GM21825 (cell line): ENCODE measurements at regions not wholly inside any gene's neighbourhood (a gene's known extent, or its start where the extent isn't known, plus 50 kb on each side); places are given as distances from the start of the nearest gene placed in this dataset.
"Not testable (repeated sequence)": the region's sequence is repeated elsewhere in the genome, so short reads cannot be mapped to it uniquely, and the experiment has no call there.

Experiments
- ATAC-seq: cut with Tn5 transposase; IDR thresholded peaks from one replicate; pipeline ENCODE4 v1.9.1; 2021; ENCODE audit warnings: mild to moderate bottlenecking, moderate library complexity; ENCODE audit not compliant: unreplicated experiment

DNA sequence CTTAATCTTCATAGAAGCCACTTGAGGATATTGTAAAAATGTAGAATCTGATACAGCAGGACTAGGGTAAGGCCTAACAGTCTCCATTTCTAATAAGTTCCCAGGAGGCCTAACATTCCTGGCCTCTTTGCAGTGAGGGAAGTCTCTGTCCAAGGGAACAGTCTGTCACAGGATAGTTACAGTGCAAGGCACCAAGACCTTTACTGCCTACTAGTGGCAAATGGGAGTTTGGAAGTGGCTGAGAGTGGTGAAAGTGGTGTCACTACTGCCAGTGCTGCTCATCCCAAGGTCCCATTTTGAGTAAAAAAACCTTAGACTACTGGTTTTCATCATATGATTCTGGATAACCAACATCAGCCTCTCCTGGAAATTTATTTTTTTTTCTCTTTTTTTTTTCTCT is 619.5 kb upstream of the SEMA3D start:
- ATAC-seq, result no peak

DNA sequence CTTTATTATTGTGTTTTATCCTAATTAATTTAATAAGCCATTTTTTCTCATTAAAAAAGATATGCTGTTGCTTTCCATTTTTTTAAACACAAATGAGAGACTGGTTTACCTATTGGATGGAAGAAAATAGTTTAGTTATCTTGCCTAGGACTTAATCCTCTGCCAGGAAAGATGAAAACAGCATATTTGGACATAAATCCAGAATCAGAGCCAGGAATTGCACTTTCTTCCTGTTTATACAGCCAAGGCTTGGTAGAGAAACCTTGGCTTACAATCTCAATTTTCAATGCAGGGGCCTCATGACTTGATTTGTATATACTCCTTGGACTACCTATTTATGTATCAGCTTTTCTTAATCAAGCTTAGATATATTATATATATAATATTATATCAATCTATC is 618.8 kb upstream of the SEMA3D start:
- ATAC-seq, result no peak

DNA sequence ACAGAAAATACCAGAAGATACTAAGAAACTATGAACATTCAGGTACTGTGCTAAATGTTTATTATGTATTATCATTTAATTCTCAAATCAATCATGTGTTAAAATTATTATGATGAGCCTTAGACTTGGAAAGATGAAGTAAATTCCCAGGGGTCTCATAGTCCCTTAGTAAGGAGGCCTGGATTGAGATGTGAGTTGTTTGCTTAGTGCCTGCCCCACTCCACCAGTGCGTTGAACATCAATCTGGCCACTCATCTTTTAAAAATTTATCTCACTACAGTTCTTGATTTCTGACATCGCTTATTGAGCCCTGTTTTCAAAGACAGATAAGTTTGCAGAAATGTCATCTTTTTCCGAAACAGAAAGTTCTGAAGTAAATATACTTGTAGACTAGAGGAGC is 618.4 kb upstream of the SEMA3D start:
- no peak for ATAC-seq

DNA sequence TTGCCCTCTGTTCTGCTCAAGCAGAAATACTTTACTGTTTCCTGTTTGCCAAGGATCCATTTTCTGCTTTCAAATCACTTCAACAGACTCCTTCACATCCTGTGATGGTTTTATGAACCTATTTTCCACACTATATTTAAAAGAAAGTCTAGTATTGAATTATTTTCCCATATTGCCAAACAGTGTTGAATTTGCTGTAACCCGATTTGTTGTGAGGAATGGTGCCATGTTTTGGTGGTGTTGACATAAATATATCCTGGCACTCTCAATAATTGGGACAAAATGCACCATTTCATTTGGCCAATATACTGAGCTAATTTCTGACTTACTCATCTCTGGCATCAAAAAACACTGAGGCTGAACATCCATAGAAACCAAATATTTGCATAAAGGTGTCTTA is 615.4 kb upstream of the SEMA3D start:
- ATAC-seq, result no peak

DNA sequence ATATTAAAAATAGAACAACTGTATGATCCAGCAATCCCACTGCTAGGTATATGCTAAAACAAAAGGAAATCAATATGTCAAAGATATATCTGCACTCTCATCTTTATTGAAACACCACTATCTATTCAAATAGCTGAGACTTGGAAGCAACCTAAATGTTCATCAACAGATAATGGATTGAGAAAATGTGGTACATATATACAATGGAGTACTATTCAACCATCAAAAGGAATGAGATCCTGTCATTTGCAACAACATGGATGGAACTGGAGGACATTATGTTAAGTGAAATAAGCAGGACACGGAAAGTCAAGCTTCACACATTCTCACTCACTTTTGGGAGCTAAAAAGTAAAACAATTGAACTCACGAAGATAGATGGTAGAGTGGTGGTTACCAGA is 610.1 kb upstream of the SEMA3D start:
- no peak for ATAC-seq

DNA sequence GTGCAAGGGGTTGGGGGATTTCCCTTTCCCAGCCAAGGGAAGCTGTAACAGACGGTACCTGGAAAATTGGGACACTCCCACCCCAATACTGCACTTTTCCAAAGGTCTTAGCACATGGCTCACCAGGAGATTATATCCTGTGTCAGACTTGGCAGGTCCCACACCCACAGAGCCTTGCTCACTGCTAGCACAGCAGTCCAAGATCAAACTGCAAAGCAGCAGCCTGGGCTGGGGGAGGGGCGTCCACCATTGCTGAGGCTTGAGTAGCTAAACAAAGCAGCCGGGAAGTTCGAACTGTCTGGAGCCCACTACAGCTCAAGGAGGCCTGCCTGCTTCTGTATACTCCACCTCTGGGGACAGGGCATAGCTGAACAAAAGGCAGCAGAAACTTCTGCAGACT is 604.2 kb upstream of the SEMA3D start:
- not testable (repeated sequence) for ATAC-seq

DNA sequence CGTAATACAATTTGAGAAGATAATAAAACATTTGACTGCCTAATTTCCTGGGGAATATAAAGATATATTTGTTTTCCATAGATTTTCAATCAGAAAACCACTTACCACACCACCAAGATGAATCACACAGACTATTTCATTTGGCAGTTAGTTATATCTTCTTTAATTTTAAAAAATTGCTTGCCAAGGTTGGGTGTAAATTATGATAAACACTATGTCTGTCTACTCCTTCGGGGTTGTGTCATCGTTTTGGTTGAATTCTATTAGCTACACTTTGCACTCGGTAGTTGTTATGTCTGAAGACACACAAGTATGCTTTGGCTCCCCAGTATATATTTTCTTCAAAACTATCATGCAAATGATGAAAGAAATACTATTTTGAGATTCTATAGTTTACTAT is 594.8 kb upstream of the SEMA3D start:
- ATAC-seq, result no peak

DNA sequence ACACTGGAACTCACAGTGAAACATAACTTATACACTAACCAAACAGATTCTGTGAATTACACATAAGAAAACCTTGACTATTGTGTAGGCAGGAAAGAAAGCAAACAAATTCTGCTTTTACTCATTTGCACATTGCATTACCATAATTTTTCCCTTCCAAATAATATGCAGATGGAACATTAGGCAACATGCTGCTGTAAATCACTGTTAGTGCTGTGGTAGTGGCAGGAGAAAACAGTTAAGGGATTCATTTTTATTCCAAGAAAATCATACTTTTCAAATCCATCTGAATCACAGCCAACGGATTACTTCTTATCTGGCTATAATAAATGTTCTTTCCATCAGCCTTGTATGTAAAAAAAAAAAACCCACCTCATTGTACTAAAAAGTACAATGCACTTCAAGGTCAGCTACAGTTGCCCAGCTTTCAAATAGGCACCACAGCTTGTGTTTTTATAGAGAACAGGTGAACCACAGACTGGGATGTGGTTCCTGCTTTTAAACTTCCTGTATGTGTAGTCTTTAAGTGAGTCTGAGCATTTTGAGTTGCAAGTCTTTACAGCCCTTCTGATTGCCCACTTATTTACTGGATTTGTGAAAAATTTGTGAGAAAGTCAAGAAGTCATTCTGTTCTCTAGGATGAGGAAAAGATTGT is 590.0 kb upstream of the SEMA3D start:
- ATAC-seq, result no peak

DNA sequence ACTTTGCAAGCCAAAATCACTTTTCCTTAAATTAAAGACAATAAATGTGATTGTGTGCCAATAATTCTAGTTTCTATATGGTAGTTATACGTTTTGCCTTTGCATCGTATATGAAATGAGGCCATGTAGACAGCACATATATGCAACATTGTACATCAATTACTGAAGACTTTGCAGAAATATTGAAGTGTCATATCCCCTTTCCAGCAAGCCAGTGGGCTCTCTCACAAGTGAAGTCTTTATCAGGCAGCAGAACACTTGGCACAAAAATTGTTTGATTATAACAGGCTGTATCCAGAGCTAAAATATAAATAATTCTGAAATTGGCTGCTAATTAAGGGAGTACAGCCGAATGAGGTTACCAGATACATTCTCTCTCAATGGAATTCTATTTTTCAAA is 588.6 kb upstream of the SEMA3D start:
- ATAC-seq, result no peak

DNA sequence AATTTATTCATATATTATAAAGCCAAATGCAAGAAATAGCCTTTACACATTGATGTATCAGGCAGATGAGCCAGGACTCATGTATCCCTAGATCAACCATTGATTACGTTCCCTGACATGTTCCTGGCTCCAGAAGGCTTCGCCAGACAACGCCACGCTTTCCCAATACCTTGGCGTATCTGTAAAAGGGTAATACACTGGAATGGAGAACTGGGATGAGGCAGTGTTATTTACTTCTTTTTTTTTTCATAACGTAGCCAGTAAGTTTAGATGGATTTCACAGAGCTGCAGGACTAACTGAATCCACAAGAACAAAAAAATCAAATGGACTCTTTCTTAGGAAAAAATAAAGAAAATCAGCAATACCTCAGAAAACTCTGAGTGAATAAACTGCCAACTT is 588.1 kb upstream of the SEMA3D start:
- ATAC-seq, result no peak

DNA sequence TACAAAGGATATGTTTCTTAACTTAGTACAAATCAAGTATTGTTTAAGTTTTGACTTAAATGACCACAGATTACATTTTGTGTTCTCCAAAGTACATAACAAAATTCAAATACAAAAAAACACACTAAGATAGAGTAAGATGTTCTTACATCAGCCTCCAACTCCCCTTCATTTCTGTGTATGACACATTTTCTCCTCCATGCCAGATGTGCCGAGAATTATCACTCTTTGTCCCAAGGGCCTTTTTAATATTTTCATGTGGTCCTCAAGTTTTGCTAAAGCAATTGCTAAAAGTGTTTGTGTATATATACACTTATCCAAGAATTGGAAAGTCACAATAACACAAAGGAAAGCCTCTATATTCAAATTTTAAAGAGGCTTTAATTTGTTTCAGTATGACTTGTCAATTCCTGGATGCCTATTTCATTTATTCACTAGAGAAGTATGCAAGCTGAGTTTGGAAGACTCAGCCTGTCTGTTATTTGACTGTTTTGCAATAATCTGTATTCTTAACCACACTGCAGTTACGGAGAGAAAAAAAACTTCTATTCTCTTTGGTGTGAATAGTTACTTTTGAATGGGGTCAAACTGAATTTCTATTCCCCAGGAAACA is 586.4 kb upstream of the SEMA3D start:
- no peak for ATAC-seq

DNA sequence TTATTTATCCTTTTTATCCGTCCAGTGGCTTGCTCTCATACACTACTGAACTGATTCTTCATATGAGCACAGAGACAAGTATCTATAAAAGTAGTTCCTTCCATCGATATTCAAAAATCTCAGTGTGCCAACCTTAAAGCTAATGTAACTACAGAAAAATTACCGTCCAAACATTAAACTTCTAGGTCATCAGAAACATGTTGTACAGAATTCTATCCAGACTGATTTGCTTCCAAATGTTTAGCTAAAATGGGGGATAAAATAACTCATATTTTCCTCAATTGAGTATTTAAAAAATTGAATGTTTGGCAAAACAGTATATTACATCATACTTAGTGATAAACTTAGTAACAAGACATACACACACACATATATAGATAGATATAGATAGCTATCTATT is 584.7 kb upstream of the SEMA3D start:
- ATAC-seq, result no peak

DNA sequence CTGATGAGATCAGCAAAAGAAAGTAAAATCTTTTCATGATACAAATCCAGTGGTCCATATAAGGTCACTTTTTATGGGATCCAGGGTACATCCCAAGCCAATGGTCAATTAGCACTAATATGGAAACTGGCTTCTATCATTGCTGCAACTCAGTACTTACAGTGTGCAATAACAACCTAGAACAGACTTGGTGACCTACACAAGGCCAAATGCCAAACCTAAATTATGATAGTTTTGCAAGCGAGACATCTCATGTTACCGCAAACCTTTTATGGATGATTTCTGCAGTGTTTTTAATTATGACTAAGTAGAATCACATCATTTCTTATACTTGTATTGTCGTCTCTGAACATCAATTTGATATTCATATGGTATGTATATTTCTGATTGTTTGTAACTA is 583.5 kb upstream of the SEMA3D start:
- ATAC-seq, result no peak

DNA sequence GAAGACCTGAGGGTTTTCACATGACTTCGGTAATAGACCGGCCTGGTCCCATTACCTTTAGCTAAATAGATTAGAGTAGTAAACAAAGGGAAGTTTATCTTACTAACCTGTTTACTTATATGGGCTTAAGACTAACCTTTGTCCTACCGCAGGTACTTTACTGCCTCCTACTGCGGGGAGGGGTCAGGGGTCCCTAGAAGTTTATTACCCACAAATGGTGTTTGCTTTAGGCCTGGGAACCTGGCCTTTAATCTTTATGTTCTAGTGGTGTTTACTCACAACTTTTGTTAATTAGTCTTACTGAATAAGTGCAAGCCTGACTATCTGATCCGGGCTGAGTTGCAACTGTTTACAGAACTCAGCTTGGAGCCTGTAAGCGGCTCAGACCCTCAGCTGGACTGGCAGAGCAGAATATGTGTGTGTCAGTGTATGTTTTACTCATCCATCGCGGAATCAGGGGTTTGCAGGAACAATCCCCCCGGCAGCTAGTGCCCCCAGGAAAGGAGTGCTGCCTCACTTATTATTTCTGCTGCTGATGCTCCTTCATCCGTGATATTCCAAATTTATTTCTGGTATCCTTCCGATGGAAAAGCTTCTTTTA is 578.9 kb upstream of the SEMA3D start:
- ATAC-seq, result no peak

DNA sequence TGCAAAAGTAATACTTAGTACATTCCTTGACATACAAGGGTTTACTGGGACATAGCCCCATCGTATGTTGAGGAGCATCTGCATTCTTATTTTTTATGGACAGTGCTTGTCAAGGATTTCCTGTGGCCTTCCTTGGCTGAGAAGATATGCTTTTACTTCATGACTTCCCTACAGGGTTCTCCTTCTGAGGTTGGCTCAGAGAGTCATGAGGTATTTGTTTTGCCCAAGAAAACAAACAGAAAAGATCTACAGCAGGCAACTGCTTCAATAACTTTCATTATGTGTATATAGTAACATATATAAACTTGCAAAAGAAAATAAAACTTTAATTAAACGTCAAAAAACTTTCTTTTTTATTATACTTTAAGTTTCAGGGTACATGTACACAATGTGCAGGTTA is 577.2 kb upstream of the SEMA3D start:
- ATAC-seq, result no peak

DNA sequence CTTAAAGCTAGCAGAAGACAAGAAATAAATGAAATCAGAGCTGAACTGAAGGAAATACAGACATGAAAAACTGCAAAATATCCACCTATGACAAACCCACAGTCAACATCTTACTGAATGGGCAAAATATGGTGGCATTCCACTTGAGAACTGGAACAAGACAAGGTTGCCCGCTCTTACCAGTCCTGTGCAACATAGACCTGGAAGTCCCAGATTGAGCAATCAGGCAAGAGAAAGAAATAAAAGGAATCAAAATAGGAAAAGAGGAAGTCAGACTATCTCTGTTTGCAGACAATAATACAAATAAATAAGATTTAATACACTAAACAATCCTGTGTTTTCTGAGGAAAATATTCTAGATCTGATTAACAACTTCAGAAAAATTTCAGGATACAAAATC is 570.5 kb upstream of the SEMA3D start:
- no peak for ATAC-seq

DNA sequence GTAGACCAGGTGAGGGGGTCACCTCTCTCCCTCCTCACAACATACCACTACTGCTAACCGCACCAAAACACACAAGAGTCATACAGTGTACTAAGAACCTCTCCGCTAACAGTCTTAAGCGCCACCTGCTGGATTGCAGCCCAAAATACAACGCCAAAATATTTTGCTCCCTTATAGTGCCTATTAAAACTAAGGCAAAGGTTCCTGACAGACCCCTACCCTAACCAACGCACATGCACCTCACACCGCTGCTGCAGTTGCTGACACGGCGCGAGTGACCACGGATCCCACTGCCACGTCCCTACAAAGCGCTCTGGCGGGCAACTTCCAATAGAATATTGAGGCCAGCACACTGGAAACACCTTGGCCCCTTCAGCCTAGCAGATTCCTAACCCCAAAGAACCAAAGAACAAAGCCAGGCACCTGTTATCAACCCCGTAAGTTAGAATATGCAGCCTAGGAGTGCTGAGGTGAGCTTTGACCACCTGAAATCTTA is 563.6 kb upstream of the SEMA3D start:
- ATAC-seq, result peak; percentile 92

DNA sequence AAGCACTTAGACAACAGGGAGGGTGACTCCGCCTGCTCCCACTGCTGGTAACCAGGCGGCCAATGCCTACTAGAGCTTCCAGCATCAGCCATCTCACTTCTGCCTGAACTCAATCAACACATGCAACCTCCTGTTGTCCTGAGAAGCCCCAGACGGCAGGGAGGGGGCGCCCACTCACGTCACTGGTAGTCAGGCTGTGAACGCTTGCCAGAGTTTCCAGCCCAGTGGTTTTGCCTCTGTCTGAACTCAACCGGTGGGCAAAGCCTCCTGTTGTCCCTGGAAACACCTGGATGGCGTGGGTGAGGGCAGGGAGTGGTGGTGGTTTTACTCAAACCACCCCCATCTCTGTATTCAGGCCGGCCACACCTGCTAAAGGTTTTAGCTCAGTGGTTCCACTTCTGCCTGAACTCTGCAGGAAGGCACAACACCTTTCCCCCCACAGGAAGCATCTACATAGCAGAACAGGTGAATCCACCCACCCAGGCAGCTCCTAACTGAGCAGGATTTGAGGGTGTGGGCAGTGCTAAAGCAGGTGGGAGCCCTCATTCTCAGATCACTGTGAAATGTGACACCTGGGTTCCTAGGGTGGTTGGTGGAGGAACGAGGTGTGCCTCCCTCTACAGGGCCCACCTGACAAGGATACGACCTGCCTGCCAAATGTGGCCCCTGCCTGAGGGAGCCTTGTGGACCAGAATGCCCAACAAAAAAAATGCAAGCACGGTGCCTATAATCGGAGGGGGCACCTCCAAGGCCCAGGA is 563.0 kb upstream of the SEMA3D start:
- ATAC-seq, result peak; percentile 46

DNA sequence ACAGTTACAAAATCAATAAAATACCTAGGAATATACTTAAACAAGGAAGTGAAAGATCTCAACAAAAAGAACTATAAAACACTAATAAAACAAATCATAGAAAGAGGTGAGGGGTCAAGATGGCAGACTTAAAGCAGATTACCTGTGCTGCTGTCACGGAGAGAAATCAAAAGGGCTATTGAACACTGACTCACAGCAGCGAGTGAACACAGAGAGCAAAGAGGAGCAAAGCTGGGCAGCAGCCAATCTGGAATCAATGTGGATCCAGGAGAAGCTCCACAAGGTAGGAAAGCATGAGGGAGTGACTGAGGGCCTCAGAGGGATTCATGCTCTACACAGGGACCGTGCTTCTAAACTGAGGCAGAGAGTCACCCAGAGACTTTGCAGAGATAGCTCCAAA is 562.0 kb upstream of the SEMA3D start:
- ATAC-seq, result no peak

DNA sequence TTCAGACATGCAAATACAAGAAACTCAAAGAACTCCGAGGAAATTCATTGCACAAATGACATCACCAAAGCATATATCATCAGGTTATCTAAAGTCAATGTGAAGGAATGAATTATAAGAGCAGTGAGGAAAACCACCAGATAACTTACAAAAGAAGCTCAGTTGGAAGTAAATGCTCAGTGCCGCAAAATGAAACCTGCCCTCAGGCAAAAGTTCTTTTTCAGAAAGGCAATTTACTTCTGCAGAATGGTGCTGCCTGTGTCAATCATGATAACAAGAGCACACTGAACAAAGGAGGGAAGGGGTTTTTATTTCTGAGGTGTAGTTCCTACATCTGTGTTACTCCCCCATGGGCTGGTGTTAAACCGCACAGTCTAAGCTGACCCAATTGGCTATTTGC is 550.6 kb upstream of the SEMA3D start:
- no peak for ATAC-seq

DNA sequence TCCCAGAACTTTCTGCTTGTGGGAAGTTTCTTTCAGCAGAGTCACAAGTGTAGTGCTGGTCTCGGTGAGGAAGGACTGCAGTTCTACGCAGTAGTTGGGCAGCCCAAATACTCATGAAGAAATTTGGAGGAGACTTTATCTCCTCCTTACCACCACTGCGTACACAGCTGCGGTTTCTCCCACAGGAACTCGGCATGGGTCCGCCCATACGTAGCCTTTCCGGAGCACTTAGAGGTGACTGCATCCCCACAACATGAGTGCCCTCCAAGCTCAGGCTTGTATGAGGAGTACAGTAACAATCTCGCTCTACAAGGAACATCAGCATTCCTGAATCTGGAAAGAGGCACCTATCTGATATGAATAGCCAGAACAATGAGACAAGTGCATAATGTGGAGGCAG is 549.2 kb upstream of the SEMA3D start:
- no peak for ATAC-seq

DNA sequence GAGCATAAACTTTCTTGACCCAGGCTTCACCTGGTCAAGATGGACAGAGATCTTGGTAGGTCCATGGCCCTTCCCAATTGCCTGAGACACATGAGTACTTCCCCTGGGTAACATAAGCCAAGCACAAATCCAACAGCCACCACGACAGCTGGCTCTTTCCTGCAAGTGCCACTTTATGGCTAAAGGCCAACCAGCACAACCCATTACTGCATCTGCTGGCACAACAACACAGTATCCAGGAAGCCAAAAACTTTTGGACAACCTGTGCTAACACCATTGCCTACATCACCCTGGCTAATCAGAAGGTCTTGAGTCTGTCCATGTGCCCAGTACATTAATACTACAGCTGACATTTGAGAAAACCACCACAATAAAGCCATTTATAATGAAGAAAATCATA is 548.0 kb upstream of the SEMA3D start:
- ATAC-seq, result no peak
